ENCODE measurements at regions not wholly inside any gene's neighbourhood (a gene's known extent, or its start where the extent isn't known, plus 50 kb on each side); places are given as distances from the start of the nearest gene placed in this dataset.

- no peak for TF ChIP-seq RAD21 (IDR thresholded peaks at IDR 0.05; ENCODE audit: low read depth)
- TF ChIP-seq TAF1 (IDR thresholded peaks at IDR 0.05; ENCODE audit: low read depth) = no peak
- TF ChIP-seq EP300 (IDR thresholded peaks at IDR 0.05; ENCODE audit: borderline replicate concordance) = no peak
- no peak for TF ChIP-seq CREB1 (IDR thresholded peaks at IDR 0.05; ENCODE audit: low read depth)
- no peak for TF ChIP-seq EGR1 (IDR thresholded peaks at IDR 0.05)
- no peak for TF ChIP-seq MAX (IDR thresholded peaks at IDR 0.05)
- TF ChIP-seq REST (IDR thresholded peaks at IDR 0.05; ENCODE audit: low read depth) = no peak
These were observed 88.1 kb upstream of the BCAR3 start for GRCh38 chr1:93769777-93770176.
